Spleen (tissue), 11 donors: ENCODE measurements at regions not wholly inside any gene's neighbourhood (a gene's known extent, or its start where the extent isn't known, plus 50 kb on each side); places are given as distances from the start of the nearest gene placed in this dataset.

Experiments
- DNase-seq: peaks from one replicate; pipeline ENCODE4 v3.0.0-alpha.2; 2020
- H3K27ac ChIP-seq, 8 donors: fragments of 200-600 bp; sonication (generic) in 7 of 8; 1 replicate in 4 of 8; 2 replicates in 4 of 8; pipeline versions ENCODE4 v1.5.0 to v1.8.0; 2016 to 2021; ENCODE audit warnings: inconsistent platforms in 4 of 8, mild to moderate bottlenecking in 4 of 8, moderate library complexity in 1 of 8
- H3K27me3 ChIP-seq, 7 donors: fragments of 200-600 bp; sonication (generic) in 6 of 7; replicated peaks in 1 of 7; 1 replicate in 4 of 7; 2 replicates in 3 of 7; pipeline versions ENCODE4 v1.5.0 to v1.8.0; 2016 to 2021; ENCODE audit warnings: inconsistent platforms in 3 of 7, mild to moderate bottlenecking in 1 of 7
- H3K36me3 ChIP-seq, 6 donors: fragments of 200-600 bp; sonication (generic) in 5 of 6; 1 replicate in 4 of 6; 2 replicates in 2 of 6; pipeline versions ENCODE4 v1.5.0 to v1.8.0; 2016 to 2021; ENCODE audit warnings: inconsistent platforms in 2 of 6
- H3K4me1 ChIP-seq, 6 donors: fragments of 200-600 bp; sonication (generic) in 5 of 6; 1 replicate in 3 of 6; 2 replicates in 3 of 6; pipeline versions ENCODE4 v1.5.0 to v1.8.0; 2016 to 2021; ENCODE audit warnings: inconsistent platforms in 3 of 6
- H3K4me3 ChIP-seq, 8 donors: fragments of 200-600 bp; sonication (generic) in 7 of 8; 1 replicate in 4 of 8; 2 replicates in 4 of 8; pipeline versions ENCODE4 v1.5.0 to v1.8.0; 2016 to 2021; ENCODE audit warnings: inconsistent platforms in 4 of 8, mild to moderate bottlenecking in 4 of 8, moderate library complexity in 2 of 8
- H3K9me3 ChIP-seq, 8 donors: fragments of 200-600 bp; sonication (generic) in 7 of 8; 1 replicate in 4 of 8; 2 replicates in 4 of 8; pipeline versions ENCODE4 v1.5.0 to v1.8.0; 2016 to 2021; ENCODE audit warnings: inconsistent platforms in 4 of 8
- CTCF ChIP-seq, 11 experiments: fragments of 200-600 bp in 7 of 11; fragments of 450-650 bp in 4 of 11; sonication (generic) in 4 of 11; IDR thresholded peaks in 8 of 11; conservative IDR thresholded peaks in 3 of 11; 1 replicate in 7 of 11; 2 replicates in 4 of 11; pipeline versions ENCODE4 v1.4.0 to v1.8.0; 2016 to 2021; ENCODE audit warnings: antibody characterized with exemption in 11 of 11, inconsistent platforms in 4 of 11, mild to moderate bottlenecking in 1 of 11
- POLR2A ChIP-seq, 3 donors: fragments of 450-650 bp; IDR thresholded peaks; one replicate each; pipeline ENCODE4 v1.5.1; 2017; ENCODE audit warnings: antibody characterized with exemption in 3 of 3, mild to moderate bottlenecking in 1 of 3
- POLR2AphosphoS5 ChIP-seq, 3 donors: sonication (generic); formaldehyde crosslinking; IDR thresholded peaks; one replicate each; pipeline ENCODE4 v1.5.1; 2017; ENCODE audit warnings: antibody characterized with exemption in 3 of 3
- WGBS, 5 donors: extraction: QIAGEN DNeasy Blood & Tissue Kit in 3 of 5; methylation state at CpG; one replicate each; pipeline versions ENCODE4 v1.1.5 to v1.1.7; 2013 to 2018; 5-methylcytosine and 5-hydroxymethylcytosine counted together
- intact Hi-C: fragments of 100-400 bp; cut with DNase I; formaldehyde crosslinking; loops from one replicate; pipeline ENCODE4 v1.15.0; 2023; ENCODE audit warnings: low total_unique reads
- donor health status: healthy with polysubstance abuse.
- donor health status: DM: no; HTN: no; CAD: no; lungs with moderate emphysema.
- donor health status: DM: no; HTN: no; CAD: no.
- donor health status: Bipolar disorder and iron deficiency.
- donor health status: healthy.
- donor health status: DM: no; HTN: no; CAD: no.
- donor health status: DM: yes; HTN: yes; CAD: no.

DNA sequence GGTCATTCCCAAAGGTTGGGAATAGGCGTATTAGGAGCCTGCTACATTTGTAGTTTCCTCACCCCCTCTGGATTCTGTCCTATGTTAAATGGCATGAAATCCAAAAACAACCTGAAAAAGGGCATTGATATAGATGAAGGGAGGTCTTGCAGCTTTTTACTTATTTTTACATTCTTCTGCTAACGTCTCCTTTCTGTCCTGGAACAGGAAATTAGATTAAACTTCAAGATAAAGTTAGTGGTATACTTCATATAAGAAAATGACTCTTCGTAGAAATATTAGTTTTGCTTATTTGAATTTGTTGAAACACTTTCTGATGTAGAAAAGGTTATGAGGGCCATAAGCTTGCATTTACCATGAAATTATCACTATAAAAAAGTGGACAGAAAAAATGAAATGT lies 694.5 kb downstream of the ADCYAP1 start:
- DNase-seq, result no peak
- no peak overlapping the region for H3K4me3 ChIP-seq
- 20 to 54% (median 33%) methylated on average over 3 of the region's 3 CpGs for WGBS, 5 donors
- H3K9me3 ChIP-seq, result no peaks in the 10 kb centered on the region
- no peak for TF ChIP-seq POLR2A (IDR thresholded peaks at IDR 0.05)
- TF ChIP-seq POLR2AphosphoS5 (IDR thresholded peaks at IDR 0.05), result no peak
- no peak for TF ChIP-seq CTCF (IDR thresholded peaks at IDR 0.05 in 8 of 11, conservative IDR thresholded peaks at IDR 0.05 in 3 of 11)
- intact Hi-C loops, result no loop called here
- H3K4me1 ChIP-seq, result no peaks in the 10 kb centered on the region
- H3K27me3 ChIP-seq, result no peaks in the 10 kb centered on the region
- H3K27ac ChIP-seq, result no peak overlapping the region
- H3K36me3 ChIP-seq, result no peaks in the 10 kb centered on the region

DNA sequence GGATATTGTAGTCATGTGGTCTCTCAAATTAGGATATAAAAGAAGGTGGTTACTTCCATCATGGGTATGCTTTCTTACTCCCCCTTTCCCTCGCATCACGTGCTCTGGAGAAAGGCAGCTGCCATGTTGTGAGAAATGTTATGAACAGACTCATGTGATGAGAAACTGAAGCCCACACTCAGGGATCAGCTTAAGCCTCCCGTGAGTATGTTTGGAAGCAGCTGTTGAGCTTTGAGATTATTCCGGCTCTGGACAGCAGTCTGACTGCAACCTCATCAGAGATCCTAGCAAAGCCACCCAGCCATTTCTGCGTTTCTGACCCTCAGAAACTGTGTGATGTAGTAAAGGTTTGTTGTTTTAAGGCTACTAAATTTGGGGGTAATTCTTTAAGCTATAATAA lies 700.1 kb downstream of the ADCYAP1 start:
- Histone ChIP-seq H3K27ac (no peak overlapping the region), H3K4me3 (no peak overlapping the region), H3K9me3 (no peaks in the 10 kb centered on the region), H3K36me3 (no peaks in the 10 kb centered on the region), H3K27me3 (peaks cover 0 to 3% (median 0%) of the 10 kb centered on the region in 7 donors), H3K4me1 (no peaks in the 10 kb centered on the region)
- intact Hi-C loops, result no loop called here
- no peak for DNase-seq
- no peak for TF ChIP-seq POLR2AphosphoS5 (IDR thresholded peaks at IDR 0.05)
- no peak for TF ChIP-seq POLR2A (IDR thresholded peaks at IDR 0.05)
- TF ChIP-seq CTCF (IDR thresholded peaks at IDR 0.05 in 8 of 11, conservative IDR thresholded peaks at IDR 0.05 in 3 of 11), result no peak
- 81 to 89% (median 88%) methylated on average over 5 of the region's 5 CpGs for WGBS, 5 donors

DNA sequence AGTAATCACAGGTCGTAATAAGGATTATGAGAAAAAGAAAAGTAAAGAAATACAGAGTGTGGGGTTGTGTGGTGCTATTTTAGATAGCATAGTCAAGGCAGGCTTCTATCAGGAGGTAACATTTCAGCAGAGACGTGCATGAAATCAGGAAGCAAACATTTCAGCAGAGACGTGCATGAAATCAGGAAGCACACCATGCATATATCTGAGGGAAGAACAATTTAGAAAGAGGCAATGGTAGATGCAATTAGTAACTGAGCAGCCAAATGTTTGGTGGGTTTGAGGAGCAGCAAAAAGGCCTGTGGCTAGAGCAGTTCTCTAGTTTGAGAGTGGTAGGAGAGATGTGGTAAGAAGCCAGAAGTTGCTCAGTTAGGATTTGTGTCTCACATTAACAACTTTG lies 713.7 kb downstream of the ADCYAP1 start:
- TF ChIP-seq CTCF (IDR thresholded peaks at IDR 0.05 in 8 of 11, conservative IDR thresholded peaks at IDR 0.05 in 3 of 11) (no peak), POLR2A (IDR thresholded peaks at IDR 0.05) (no peak), POLR2AphosphoS5 (IDR thresholded peaks at IDR 0.05) (no peak)
- no peak overlapping the region for H3K4me3 ChIP-seq
- 29 to 48% (median 34%) methylated on average over 3 of the region's 3 CpGs for whole genome bisulfite sequencing, 5 donors
- DNase-seq, result no peak
- H3K27ac ChIP-seq, result no peak overlapping the region
- no peaks in the 10 kb centered on the region for H3K36me3 ChIP-seq
- H3K4me1 ChIP-seq, result no peaks in the 10 kb centered on the region
- intact Hi-C loops, result no loop called here
- no peaks in the 10 kb centered on the region for H3K27me3 ChIP-seq
- no peaks in the 10 kb centered on the region for H3K9me3 ChIP-seq

GRCh38 chr18:1619507-1619906 lies 714.8 kb downstream of the ADCYAP1 start:
- no peak overlapping the region for H3K27ac ChIP-seq
- no peaks in the 10 kb centered on the region for H3K4me1 ChIP-seq
- no peak for DNase-seq
- intact Hi-C loops, result no loop called here
- H3K36me3 ChIP-seq, result no peaks in the 10 kb centered on the region
- WGBS, 5 donors, result 72 to 84% (median 77%) methylated on average over 5 of the region's 5 CpGs
- H3K9me3 ChIP-seq, result no peaks in the 10 kb centered on the region
- no peak overlapping the region for H3K4me3 ChIP-seq
- no peak for TF ChIP-seq POLR2A (IDR thresholded peaks at IDR 0.05)
- no peak for TF ChIP-seq CTCF (IDR thresholded peaks at IDR 0.05 in 8 of 11, conservative IDR thresholded peaks at IDR 0.05 in 3 of 11)
- TF ChIP-seq POLR2AphosphoS5 (IDR thresholded peaks at IDR 0.05), result no peak
- H3K27me3 ChIP-seq, result no peaks in the 10 kb centered on the region
